IPS-20b (cell line): ENCODE measurements at regions not wholly inside any gene's neighbourhood (a gene's known extent, or its start where the extent isn't known, plus 50 kb on each side); places are given as distances from the start of the nearest gene placed in this dataset.

Source experiments
- H3K27ac ChIP-seq: one replicate; pipeline ENCODE4 v1.5.1; 2013; ENCODE audit warnings: low read length
- H3K27me3 ChIP-seq: 2 replicates; pipeline ENCODE4 v1.6.1; 2013; ENCODE audit warnings: mild to moderate bottlenecking, low read length, inconsistent platforms; ENCODE audit not compliant: insufficient read depth
- H3K36me3 ChIP-seq: 2 replicates; pipeline ENCODE4 v1.6.1; 2013; ENCODE audit warnings: low read depth, mild to moderate bottlenecking, inconsistent platforms, low read length, moderate library complexity; ENCODE audit not compliant: insufficient read depth
- H3K4me1 ChIP-seq: 2 replicates; pipeline ENCODE4 v1.6.1; 2013; ENCODE audit warnings: mild to moderate bottlenecking, control low read depth, inconsistent platforms, low read length, moderate library complexity; ENCODE audit not compliant: insufficient read depth
- H3K4me3 ChIP-seq: 2 replicates; pipeline ENCODE4 v1.5.1; 2013; ENCODE audit warnings: mild to moderate bottlenecking, low read length, inconsistent platforms
- H3K9ac ChIP-seq: 2 replicates; pipeline ENCODE4 v1.6.1; 2013; ENCODE audit warnings: low read depth, mild to moderate bottlenecking, inconsistent platforms, low read length, moderate library complexity
- H3K9me3 ChIP-seq: 2 replicates; pipeline ENCODE4 v1.6.1; 2013; ENCODE audit warnings: mild to moderate bottlenecking, low read depth, low read length, inconsistent platforms; ENCODE audit not compliant: insufficient read depth

- Histone ChIP-seq H3K36me3 (no peaks in the 10 kb centered on the region), H3K9ac (no peak overlapping the region), H3K4me1 (peaks cover 10% of the 10 kb centered on the region; the same call in 1 of the 2 replicates), H3K27ac (no peak overlapping the region), H3K27me3 (no peaks in the 10 kb centered on the region), H3K4me3 (no peak overlapping the region), H3K9me3 (no peaks in the 10 kb centered on the region)
Measured at GRCh38 chr1:208536212-208536611, 292.0 kb upstream of the PLXNA2 start.

GRCh38 chr1:208537198-208537597 lies 293.0 kb upstream of the PLXNA2 start:
- no peaks in the 10 kb centered on the region for H3K36me3 ChIP-seq
- H3K9me3 ChIP-seq: no peaks in the 10 kb centered on the region
- no peaks in the 10 kb centered on the region for H3K27me3 ChIP-seq
- no peak overlapping the region for H3K27ac ChIP-seq
- no peak overlapping the region for H3K4me3 ChIP-seq
- H3K4me1 ChIP-seq: peaks cover 10% of the 10 kb centered on the region; the same call in 1 of the 2 replicates
- no peak overlapping the region for H3K9ac ChIP-seq

DNA sequence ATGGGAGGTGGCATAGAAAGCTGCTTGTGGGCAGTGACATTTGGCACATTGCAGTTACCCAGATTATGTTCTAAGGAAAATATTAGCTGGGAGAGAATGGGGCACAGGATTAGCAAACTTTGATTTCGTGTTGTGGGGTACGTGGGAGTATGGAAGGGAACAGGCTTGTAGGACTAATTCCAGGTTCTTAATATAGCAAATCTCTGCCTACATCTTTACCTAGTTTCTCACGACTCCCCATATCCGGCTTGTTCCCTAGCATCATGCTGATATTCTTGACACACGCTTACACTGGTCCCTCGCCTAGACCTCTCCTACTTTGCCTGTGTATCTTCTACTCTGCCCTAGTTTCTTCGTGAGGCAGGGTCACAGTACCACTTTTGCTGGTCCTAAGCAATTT lies 293.9 kb upstream of the PLXNA2 start:
- Histone ChIP-seq H3K27ac (no peak overlapping the region), H3K4me1 (peaks cover 3% of the 10 kb centered on the region; the same call in 1 of the 2 replicates), H3K27me3 (no peaks in the 10 kb centered on the region)

GRCh38 chr1:208538587-208538986 lies 294.4 kb upstream of the PLXNA2 start:
- H3K36me3 ChIP-seq: no peaks in the 10 kb centered on the region
- no peaks in the 10 kb centered on the region for H3K9me3 ChIP-seq
- H3K4me3 ChIP-seq: no peak overlapping the region
- H3K27me3 ChIP-seq: no peaks in the 10 kb centered on the region
- H3K27ac ChIP-seq: no peak overlapping the region
- H3K9ac ChIP-seq: no peak overlapping the region
- peaks cover 3% of the 10 kb centered on the region; the same call in 1 of the 2 replicates for H3K4me1 ChIP-seq

More for the DNA sequence above, 293.9 kb upstream of the PLXNA2 start:
- Histone ChIP-seq H3K9ac (no peak overlapping the region), H3K9me3 (no peaks in the 10 kb centered on the region), H3K36me3 (no peaks in the 10 kb centered on the region), H3K4me3 (no peak overlapping the region)

- no peak overlapping the region for H3K4me3 ChIP-seq
Measured at GRCh38 chr1:208540724-208541123, 296.5 kb upstream of the PLXNA2 start.

GRCh38 chr1:208541225-208541855 lies 297.2 kb upstream of the PLXNA2 start:
- H3K27ac ChIP-seq: no peak overlapping the region
- no peak overlapping the region for H3K9ac ChIP-seq
- H3K36me3 ChIP-seq: no peaks in the 10 kb centered on the region
- H3K4me1 ChIP-seq: peaks cover 3% of the 10 kb centered on the region; the same call in 1 of the 2 replicates
- H3K9me3 ChIP-seq: no peaks in the 10 kb centered on the region
- no peak overlapping the region for H3K4me3 ChIP-seq
- no peaks in the 10 kb centered on the region for H3K27me3 ChIP-seq

More at GRCh38 chr1:208540724-208541123, 296.5 kb upstream of the PLXNA2 start:
- Histone ChIP-seq H3K27ac (no peak overlapping the region), H3K9ac (no peak overlapping the region), H3K27me3 (no peaks in the 10 kb centered on the region), H3K36me3 (no peaks in the 10 kb centered on the region), H3K9me3 (no peaks in the 10 kb centered on the region), H3K4me1 (peaks cover 3% of the 10 kb centered on the region; the same call in 1 of the 2 replicates)

DNA sequence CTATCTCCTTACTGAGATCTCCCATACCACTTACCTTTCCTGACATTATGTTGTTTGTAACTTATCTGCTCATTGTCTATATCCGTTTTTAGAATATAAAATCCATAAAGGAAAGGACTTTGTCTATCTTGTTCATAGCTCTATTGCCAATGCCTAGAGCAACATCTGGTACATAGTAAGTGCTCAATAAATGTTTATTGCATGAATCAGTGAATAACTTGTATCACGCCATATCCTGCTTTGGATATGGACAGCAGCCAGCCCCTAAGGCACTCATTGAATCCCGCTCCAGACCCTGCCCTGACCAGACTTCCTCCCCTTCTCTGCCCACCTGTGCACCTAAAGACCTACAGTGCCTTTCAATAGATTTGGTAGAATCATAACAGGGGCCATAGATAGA lies 298.1 kb upstream of the PLXNA2 start:
- Histone ChIP-seq H3K36me3 (no peaks in the 10 kb centered on the region), H3K4me1 (no peaks in the 10 kb centered on the region), H3K27ac (no peak overlapping the region), H3K27me3 (no peaks in the 10 kb centered on the region), H3K4me3 (no peak overlapping the region), H3K9me3 (no peaks in the 10 kb centered on the region), H3K9ac (no peak overlapping the region)

DNA sequence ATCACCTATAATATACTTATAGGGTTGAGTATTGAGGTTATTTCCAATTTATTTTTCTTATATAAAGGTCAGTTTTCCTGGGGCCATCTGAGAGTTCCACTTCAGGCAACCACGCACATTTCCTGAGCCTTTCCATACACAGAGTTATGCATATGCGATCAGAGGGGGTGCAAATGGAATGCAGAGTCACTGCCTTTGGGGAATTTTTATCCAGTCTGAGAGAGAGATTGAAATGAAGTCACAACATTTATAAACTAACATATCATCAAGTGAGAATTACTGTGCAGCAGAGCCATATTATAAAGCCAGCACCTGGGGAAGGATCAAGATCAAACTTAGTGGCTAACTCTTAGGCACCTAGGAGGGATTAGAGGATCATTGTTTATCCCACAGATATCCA lies 299.9 kb upstream of the PLXNA2 start:
- H3K9me3 ChIP-seq: no peaks in the 10 kb centered on the region
- H3K27me3 ChIP-seq: no peaks in the 10 kb centered on the region
- no peaks in the 10 kb centered on the region for H3K36me3 ChIP-seq
- no peak overlapping the region for H3K9ac ChIP-seq
- no peak overlapping the region for H3K4me3 ChIP-seq
- no peaks in the 10 kb centered on the region; the same call in 1 of the 2 replicates for H3K4me1 ChIP-seq
- no peak overlapping the region for H3K27ac ChIP-seq

DNA sequence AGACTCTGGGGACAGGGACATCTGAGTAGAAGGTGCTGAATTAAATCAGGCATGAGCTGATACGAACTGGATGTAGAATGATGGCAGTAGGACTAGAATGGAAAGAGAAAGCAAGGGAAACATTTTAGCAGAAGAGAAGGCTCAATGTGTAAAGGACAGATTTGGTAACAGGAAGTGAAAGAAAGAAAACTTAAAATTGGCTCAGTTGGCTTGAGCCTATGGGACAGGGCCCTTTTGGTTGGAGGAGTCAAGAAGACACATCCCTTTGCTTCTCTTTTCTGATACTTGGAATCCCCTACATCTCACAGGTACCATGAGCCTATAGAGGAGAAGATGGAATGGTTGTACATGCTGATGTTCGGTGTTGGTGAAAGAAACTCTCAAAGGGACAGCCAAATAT lies 300.6 kb upstream of the PLXNA2 start:
- no peak overlapping the region for H3K9ac ChIP-seq
- no peaks in the 10 kb centered on the region for H3K27me3 ChIP-seq
- no peak overlapping the region for H3K4me3 ChIP-seq
- H3K9me3 ChIP-seq: no peaks in the 10 kb centered on the region
- H3K36me3 ChIP-seq: no peaks in the 10 kb centered on the region
- H3K4me1 ChIP-seq: no peaks in the 10 kb centered on the region; the same call in 1 of the 2 replicates
- no peak overlapping the region for H3K27ac ChIP-seq

- H3K4me3 ChIP-seq: no peak overlapping the region
- H3K9ac ChIP-seq: no peak overlapping the region
- H3K4me1 ChIP-seq: peaks cover 3% of the 10 kb centered on the region; the same call in 1 of the 2 replicates
- H3K36me3 ChIP-seq: no peaks in the 10 kb centered on the region
- no peaks in the 10 kb centered on the region for H3K9me3 ChIP-seq
- H3K27me3 ChIP-seq: no peaks in the 10 kb centered on the region
- H3K27ac ChIP-seq: no peak overlapping the region
Measured at GRCh38 chr1:208551024-208551423, 306.8 kb upstream of the PLXNA2 start.

DNA sequence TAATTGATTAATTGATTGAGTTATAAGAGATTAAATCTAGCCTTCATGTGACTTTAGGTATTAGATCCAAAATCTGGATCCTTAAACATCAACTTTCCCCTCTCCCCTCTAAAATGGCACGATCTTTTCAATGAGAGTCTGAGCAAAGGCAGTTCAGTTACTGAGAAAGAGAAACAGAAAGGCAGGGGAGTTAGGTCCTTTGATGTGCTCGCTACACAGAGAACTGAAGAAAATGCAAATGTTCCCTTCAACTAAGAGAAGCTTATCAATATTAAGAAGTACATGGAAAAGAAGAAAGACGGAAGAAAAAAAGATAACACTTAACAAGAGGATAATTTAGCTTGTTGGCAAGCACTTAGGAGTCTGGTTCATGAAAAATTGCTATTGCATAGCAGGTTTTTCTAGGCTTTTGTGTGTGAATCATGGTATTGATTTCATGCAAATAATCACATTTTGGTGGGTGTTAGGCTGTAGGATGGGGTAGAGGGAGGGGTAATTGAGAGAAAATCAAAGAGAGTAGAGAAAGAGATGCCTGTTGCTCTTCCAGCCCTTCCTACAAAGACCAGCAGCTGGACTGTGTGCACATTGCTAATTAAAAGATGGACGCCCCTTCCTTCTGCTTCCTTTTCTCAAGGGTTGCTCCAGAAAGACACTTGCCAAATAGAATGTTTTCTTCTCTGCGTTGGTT lies 307.6 kb upstream of the PLXNA2 start:
- no peak overlapping the region for H3K4me3 ChIP-seq
- no peak overlapping the region for H3K9ac ChIP-seq
- H3K36me3 ChIP-seq: no peaks in the 10 kb centered on the region
- no peaks in the 10 kb centered on the region for H3K27me3 ChIP-seq
- no peaks in the 10 kb centered on the region for H3K9me3 ChIP-seq
- peaks cover 3% of the 10 kb centered on the region; the same call in 1 of the 2 replicates for H3K4me1 ChIP-seq
- H3K27ac ChIP-seq: no peak overlapping the region

- Histone ChIP-seq H3K4me1 (peaks cover 3% of the 10 kb centered on the region; the same call in 1 of the 2 replicates), H3K36me3 (no peaks in the 10 kb centered on the region), H3K4me3 (no peak overlapping the region), H3K9ac (no peak overlapping the region), H3K27me3 (no peaks in the 10 kb centered on the region), H3K27ac (no peak overlapping the region), H3K9me3 (no peaks in the 10 kb centered on the region)
Measured at GRCh38 chr1:208552928-208553327, 308.7 kb upstream of the PLXNA2 start.
